Activated CD8-positive, alpha-beta memory T cell treated with anti-CD3 and anti-CD28 coated beads, Interleukin-2, amount 50 U/mL, for 4 hours (primary cell): ENCODE measurements at regions not wholly inside any gene's neighbourhood (a gene's known extent, or its start where the extent isn't known, plus 50 kb on each side); places are given as distances from the start of the nearest gene placed in this dataset.
"Not testable (repeated sequence)": the region's sequence is repeated elsewhere in the genome, so short reads cannot be mapped to it uniquely, and the experiment has no call there.

ENCODE experiments used
- DNase-seq: peaks from one replicate; pipeline ENCODE4 v3.0.0-alpha.2; 2020

DNA sequence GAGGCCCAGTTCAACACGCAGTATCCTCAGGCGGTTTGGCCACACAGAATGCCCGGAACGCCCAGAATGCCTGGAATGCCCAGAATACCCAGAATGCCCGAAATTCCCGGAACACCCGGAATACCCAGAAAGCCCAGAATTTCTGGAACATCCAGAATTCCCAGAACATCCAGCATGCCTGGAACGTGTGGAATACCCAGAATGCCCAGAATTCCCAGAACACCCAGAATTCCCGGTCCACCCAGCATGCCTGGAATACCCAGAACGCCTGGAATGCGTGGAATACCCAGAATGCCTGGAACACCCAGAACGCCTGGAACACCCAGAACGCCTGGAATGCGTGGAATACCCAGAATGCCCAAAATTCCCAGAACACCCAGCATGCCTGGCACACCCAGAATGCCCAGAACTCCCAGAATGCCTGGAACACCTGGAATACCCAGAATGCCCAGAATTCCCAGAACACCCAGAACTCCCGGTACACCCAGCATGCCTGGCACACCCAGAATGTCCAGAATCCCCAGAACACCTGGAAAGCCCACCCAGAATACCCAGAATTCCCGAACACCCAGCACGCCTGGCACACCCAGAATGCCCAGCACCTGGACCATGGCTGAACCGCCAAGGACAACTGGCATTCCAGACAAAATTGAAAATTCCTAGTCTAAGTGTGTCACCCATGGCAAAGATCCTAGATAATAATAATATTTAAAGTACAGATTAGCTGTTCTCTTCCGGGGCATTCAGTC, 487.4 kb upstream of the SALL3 start:
- no peak for DNase-seq

DNA sequence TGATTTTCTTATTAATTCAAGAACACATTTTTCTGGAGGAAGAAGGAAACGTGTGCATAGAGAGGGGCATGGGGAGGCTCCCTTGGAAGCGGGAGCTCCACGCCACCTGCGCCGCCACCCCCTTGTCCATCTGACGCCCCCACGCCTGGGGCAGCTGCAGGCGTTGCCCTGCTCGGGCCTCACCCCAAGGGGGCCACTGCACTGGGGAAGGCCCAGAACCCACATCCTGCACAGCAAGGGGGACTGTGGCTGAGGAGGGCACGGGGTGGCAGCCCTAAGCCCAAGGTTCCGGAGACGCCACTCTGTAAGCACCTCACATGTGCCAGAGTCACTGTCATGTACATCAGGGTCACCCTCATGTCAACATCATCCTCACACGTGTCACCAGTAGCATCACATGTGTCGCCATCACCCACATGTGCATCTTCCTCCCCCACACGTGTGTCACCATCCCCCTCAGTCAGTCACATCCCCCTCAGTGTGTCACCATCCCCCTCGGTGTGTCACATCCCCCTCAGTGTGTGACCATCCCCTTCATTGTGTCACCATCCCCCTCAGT, 486.7 kb upstream of the SALL3 start:
- DNase-seq, result no peak

DNA sequence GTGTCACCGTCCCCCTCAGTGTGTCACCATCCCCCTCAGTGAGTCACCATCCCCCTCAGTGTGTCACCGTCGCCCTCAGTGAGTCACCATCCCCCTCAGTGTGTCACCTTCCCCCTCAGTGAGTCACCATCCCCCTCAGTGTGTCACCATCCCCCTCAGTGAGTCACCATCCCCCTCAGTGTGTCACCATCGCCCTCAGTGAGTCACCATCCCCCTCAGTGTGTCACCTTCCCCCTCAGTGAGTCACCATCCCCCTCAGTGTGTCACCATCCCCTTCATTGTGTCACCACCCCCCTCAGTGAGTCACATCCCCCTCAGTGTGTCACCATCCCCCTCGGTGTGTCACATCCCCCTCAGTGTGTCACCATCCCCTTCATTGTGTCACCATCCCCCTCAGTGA, 486.1 kb upstream of the SALL3 start:
- DNase-seq, result not testable (repeated sequence)

GRCh38 chr18:78494204-78495085, 485.2 kb upstream of the SALL3 start:
- no peak for DNase-seq

DNA sequence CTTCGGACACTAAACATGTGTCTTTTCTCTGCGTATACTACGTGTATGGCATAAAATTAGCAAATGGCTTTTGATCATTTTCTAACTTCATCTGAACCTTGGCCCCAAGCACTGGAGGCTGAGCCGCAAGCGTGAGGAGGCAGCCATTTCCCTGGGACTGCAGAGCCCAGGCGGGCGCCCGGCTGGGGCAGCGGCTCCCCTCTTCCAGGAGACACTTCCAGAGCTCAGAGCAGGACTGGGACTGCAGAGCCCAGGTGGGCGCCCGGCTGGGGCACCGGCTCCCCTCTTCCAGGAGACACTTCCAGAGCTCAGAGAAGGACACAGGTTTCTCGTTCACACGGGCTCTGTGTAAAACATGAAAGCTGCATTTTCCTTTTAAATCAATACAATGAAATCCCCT, 484.1 kb upstream of the SALL3 start:
- DNase-seq, result no peak

GRCh38 chr18:78496079-78496478, 483.5 kb upstream of the SALL3 start:
- no peak for DNase-seq

DNA sequence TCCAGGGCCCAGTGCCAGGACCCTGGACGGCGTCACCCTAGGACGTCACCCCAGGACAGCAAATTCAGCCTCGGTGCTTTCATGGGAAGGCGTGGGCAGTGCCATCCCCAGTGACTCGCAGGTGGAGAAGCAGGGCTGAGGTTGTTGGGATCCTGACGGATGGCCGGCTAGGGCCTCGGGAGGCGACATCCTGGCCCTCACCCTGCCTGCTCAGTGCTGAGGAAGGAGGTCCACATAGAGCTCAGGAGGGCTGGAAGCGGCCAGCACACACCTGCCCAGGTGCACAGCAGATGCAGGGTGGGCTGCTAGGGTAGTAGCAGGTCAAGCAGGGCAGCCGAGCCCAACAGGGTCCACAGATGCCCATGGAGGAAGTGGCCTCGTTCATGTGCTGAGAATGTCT, 482.0 kb upstream of the SALL3 start:
- no peak for DNase-seq

DNA sequence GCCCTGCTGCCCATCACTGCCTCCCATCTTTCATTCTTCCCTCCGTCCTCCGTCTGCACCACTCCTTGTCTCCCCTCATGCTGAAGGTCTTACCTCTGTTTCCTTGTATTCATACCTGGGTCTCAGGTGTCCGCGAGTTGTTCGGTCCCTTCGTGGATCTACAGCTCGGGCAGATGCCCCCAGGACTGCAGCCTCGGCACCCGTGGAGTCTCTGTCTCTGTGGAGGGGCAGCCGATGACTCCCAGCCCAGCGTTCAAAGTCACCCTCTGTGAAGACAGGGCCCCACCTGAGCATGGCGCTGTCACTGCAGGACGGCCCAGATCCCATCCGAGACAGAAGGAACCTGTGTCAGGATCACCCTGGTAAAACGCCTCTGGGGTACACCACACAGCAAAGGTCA, 480.0 kb upstream of the SALL3 start:
- DNase-seq, result no peak

- no peak for DNase-seq
These were observed 478.4 kb upstream of the SALL3 start for GRCh38 chr18:78501251-78501650.

DNA sequence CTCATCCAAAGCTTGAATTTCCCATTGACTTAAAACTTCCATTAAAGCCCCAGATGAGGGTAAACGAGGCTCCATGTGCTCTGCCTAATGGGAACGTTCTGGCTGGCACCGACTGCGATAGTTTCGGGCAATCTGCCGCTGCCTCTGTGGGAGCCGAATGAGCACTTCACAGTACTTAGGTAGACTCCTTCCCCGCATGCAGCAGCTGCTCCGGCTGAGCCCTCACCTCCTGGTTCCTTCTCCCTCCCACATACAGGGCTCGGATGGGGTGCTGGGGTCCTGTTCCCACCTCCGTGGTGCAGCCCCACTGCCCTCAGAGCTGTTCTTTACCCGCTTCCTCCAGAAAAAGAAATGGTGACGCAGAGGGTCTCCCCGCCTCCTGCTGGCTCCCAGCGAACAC, 476.5 kb upstream of the SALL3 start:
- no peak for DNase-seq

- DNase-seq, result no peak
These were observed 473.7 kb upstream of the SALL3 start for GRCh38 chr18:78505851-78506461.

GRCh38 chr18:78507217-78507616, 472.4 kb upstream of the SALL3 start:
- DNase-seq, result no peak

GRCh38 chr18:78508228-78508824, 471.3 kb upstream of the SALL3 start:
- not testable (repeated sequence) for DNase-seq

GRCh38 chr18:78510091-78510490, 469.5 kb upstream of the SALL3 start:
- DNase-seq, result no peak

GRCh38 chr18:78510636-78511035, 469.0 kb upstream of the SALL3 start:
- DNase-seq, result no peak

DNA sequence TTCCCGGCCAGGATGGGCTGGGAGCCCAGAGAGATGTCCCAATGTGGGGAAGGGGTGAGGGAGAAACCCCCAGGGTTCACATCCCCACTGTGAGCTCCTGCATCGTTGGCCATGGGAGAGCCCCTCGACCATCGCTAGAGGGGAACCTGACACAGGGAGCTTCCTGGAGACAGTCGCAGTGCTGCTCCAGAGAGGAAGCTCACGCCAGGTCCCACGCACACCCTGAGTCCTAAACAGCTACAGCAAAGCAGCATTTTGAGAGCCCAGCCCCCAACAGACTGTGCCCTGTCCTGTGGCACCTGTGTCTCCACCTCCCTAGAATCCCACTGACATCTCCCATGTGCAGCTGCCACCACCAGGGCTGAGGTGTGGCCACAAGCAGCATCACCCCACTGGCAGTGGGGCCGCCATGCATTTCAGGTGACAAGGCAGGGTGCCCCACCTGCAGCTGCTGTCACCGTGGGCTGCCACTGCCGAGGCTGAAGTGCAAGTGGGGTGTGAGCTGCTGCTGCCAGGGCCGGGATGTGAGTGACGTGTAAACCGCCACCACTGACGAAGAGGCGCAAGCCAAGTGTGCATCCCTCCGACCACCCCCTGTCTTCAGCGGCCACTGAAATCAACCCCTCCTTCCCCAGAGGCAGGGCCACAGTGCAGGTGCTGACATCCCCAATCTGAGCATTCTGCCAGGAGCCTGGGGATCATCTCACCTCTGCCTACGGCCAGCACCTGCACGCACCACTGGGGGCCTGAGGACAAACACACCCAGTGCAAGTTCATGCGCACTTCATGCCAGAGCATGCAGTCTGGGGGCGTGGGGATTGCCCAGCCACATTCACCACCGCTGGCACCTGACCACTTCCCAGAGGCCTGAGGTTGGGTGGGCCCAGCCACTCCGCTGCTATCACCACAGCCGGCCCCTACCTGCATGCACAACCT, 467.7 kb upstream of the SALL3 start:
- no peak for DNase-seq

- DNase-seq, result no peak
These were observed 464.5 kb upstream of the SALL3 start for GRCh38 chr18:78514910-78515670.

- DNase-seq, result no peak
These were observed 462.3 kb upstream of the SALL3 start for GRCh38 chr18:78517328-78517727.

GRCh38 chr18:78517973-78518372, 461.6 kb upstream of the SALL3 start:
- DNase-seq, result no peak

DNA sequence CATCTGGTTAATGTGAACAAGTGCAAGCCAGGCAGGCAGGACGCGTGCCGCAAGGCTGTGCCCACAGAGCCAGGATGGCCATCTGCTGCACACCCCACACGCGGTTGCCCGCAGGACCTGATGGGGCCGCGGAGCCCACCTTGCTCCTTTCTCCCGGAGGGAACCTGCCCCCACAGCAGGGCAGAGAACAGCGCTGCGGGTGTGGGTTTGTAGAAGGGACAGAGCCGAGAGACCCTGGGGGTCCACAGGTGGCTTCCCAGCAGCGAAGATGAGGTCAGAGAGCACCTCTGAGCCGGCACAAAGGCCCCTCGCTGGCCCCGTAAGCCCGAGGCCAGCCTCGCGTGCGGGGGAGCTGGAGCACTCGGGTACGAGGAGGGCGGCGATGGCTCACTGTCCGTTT, 460.8 kb upstream of the SALL3 start:
- DNase-seq, result no peak

GRCh38 chr18:78519394-78520062, 460.1 kb upstream of the SALL3 start:
- DNase-seq, result no peak
